22Rv1 (cell line): ENCODE measurements at regions not wholly inside any gene's neighbourhood (a gene's known extent, or its start where the extent isn't known, plus 50 kb on each side); places are given as distances from the start of the nearest gene placed in this dataset.

ENCODE experiments used
- ZFX ChIP-seq: fragments of 450-650 bp; IDR thresholded peaks from 2 replicates; pipeline ENCODE4 v1.6.1; 2017; ENCODE audit warnings: antibody characterized with exemption, borderline replicate concordance
- TF ChIP-seq, protein P1 (sequence below): fragments of 450-650 bp; IDR thresholded peaks from 2 replicates; pipeline ENCODE4 v1.5.1; 2017; ENCODE audit warnings: mild to moderate bottlenecking

DNA sequence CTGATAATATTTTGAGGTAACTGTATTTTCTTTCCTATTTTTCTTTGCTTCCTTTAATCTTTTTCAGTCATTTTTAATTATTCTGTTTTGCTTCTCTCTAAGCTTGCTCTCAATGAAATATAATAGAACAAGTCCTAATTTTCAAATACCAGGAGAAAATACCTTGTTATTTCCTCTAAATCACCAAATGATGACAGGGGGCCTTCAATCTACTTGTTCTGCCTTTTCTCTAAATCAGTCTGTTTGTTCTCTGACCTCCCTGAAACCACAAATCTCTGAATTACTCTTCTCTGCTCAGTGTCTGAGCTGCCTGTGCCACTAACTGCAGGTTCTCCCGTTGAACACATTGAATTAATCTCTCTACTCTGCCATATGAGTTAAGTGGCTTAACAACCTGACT lies 286.2 kb downstream of the C11orf87 start:
- TF ChIP-seq, protein P1, sequence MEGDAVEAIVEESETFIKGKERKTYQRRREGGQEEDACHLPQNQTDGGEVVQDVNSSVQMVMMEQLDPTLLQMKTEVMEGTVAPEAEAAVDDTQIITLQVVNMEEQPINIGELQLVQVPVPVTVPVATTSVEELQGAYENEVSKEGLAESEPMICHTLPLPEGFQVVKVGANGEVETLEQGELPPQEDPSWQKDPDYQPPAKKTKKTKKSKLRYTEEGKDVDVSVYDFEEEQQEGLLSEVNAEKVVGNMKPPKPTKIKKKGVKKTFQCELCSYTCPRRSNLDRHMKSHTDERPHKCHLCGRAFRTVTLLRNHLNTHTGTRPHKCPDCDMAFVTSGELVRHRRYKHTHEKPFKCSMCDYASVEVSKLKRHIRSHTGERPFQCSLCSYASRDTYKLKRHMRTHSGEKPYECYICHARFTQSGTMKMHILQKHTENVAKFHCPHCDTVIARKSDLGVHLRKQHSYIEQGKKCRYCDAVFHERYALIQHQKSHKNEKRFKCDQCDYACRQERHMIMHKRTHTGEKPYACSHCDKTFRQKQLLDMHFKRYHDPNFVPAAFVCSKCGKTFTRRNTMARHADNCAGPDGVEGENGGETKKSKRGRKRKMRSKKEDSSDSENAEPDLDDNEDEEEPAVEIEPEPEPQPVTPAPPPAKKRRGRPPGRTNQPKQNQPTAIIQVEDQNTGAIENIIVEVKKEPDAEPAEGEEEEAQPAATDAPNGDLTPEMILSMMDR, result no peak
- no peak for TF ChIP-seq ZFX
